ENCODE measurements at regions not wholly inside any gene's neighbourhood (a gene's known extent, or its start where the extent isn't known, plus 50 kb on each side); places are given as distances from the start of the nearest gene placed in this dataset.

DNA sequence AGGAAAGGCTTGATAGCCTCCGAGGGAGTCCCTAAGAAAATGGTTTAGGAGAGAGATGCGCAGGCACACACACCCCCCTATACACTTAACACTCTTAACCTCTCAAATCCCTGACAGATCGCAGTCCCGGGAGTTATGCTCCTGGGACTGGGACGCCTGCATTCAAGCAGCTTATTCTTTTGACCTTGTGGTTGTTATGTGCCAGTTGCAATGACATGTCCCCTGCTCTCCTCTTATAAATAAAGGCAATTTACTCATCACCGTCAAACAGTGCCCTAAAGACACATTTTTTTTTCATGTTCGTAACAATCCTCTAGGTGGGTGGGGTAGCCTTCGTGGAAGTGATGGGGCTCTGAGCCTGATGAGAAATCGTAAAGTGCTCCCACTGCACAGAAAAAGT, 162.2 kb downstream of the LRRC30 start:
- DNase-seq (ENCODE audit: low read depth): no peak
- TF ChIP-seq POLR2A (IDR thresholded peaks at IDR 0.05; ENCODE audit: extremely low read depth, insufficient read length) (no peak), MYC (IDR thresholded peaks at IDR 0.05; ENCODE audit: low read depth, low read length) (no peak)
- TF ChIP-seq, protein P1, sequence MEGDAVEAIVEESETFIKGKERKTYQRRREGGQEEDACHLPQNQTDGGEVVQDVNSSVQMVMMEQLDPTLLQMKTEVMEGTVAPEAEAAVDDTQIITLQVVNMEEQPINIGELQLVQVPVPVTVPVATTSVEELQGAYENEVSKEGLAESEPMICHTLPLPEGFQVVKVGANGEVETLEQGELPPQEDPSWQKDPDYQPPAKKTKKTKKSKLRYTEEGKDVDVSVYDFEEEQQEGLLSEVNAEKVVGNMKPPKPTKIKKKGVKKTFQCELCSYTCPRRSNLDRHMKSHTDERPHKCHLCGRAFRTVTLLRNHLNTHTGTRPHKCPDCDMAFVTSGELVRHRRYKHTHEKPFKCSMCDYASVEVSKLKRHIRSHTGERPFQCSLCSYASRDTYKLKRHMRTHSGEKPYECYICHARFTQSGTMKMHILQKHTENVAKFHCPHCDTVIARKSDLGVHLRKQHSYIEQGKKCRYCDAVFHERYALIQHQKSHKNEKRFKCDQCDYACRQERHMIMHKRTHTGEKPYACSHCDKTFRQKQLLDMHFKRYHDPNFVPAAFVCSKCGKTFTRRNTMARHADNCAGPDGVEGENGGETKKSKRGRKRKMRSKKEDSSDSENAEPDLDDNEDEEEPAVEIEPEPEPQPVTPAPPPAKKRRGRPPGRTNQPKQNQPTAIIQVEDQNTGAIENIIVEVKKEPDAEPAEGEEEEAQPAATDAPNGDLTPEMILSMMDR (IDR thresholded peaks at IDR 0.05; ENCODE audit: low read depth, low read length): no peak
- TF ChIP-seq, protein P2, sequence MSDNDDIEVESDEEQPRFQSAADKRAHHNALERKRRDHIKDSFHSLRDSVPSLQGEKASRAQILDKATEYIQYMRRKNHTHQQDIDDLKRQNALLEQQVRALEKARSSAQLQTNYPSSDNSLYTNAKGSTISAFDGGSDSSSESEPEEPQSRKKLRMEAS (IDR thresholded peaks at IDR 0.05; ENCODE audit: low read depth, low read length): no peak
- H3K4me3 ChIP-seq (ENCODE audit: low read depth, low read length): no peak overlapping the region

DNA sequence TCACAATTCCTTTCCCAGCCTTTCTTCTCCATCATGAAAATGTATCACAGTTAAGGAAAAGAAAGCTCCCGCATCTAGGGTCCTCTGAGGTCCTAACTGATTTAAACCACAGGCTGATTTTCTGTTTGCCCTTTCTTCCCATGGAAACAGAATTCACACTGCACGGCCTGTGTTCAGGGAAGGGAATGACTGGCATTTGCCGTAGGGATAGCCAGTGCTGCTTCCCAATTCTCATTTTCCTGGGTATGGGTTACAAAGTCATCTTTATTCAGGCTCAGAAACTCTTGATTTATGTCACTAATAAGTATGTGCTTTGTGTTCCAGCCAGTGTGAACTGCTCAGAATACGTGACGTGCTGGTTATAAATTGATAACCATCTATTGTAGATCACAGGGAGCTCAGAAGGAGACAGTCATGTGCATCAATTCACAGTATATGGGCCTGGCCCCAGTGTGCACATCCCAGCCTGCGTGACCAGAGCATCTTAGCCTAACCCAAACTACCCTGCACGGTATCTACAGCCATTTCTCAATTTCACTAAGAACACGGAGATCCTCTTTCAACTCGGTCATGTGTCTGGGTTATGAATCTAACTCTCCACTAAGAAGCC, 163.3 kb downstream of the LRRC30 start:
- DNase-seq (ENCODE audit: low read depth): no peak

DNA sequence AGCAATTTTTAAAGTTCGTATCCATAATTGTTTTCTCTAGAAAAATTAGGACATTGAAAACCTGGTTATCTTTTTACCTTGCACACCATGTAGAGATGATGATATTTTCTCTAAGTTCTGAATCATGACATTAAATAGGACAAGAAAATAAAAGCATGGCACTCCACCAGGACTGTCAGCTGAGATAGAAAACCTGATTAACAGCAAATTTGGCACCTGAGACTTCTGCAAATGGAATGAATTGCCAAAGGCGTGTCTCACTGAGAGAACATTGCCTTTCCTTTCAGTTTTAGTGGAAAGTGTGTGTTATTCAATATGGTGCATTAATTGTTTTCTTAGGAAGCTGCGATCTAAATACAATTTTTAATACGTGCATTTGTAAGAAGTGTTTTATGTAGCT, 164.7 kb downstream of the LRRC30 start:
- TF ChIP-seq, protein P2 (IDR thresholded peaks at IDR 0.05; ENCODE audit: low read depth, low read length): no peak
- TF ChIP-seq MYC (IDR thresholded peaks at IDR 0.05; ENCODE audit: low read depth, low read length) (no peak), POLR2A (IDR thresholded peaks at IDR 0.05; ENCODE audit: extremely low read depth, insufficient read length) (no peak)

More for the DNA sequence above, 163.3 kb downstream of the LRRC30 start:
- H3K4me3 ChIP-seq (ENCODE audit: low read depth, low read length): no peak overlapping the region
- TF ChIP-seq POLR2A (IDR thresholded peaks at IDR 0.05; ENCODE audit: extremely low read depth, insufficient read length) (no peak), MYC (IDR thresholded peaks at IDR 0.05; ENCODE audit: low read depth, low read length) (no peak)
- TF ChIP-seq, protein P2 (IDR thresholded peaks at IDR 0.05; ENCODE audit: low read depth, low read length): no peak
- TF ChIP-seq, protein P1 (IDR thresholded peaks at IDR 0.05; ENCODE audit: low read depth, low read length): no peak

DNA sequence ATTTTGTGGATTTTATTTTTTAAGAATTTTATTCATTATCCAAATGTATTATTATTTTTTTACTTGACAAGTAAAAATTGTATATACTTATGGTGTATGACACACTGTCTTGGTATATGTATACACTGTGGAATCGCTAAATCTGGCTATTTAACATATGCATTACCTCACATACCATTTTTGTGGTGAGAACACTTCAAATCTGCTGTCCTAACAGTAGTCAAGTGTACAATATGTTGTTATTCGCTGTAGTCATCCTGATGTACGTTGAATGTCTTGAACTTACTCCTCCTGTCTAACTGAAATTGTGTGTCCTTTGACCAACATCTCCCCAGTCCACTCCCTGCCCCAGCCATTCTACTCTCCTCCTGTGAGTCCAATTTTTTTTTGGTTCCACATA, 153.2 kb upstream of the PTPRM start:
- no peak overlapping the region for H3K4me3 ChIP-seq (ENCODE audit: low read depth, low read length)
- no peak for DNase-seq (ENCODE audit: low read depth)
- TF ChIP-seq, protein P2 (IDR thresholded peaks at IDR 0.05; ENCODE audit: low read depth, low read length): no peak
- TF ChIP-seq, protein P1 (IDR thresholded peaks at IDR 0.05; ENCODE audit: low read depth, low read length): no peak
- TF ChIP-seq MYC (IDR thresholded peaks at IDR 0.05; ENCODE audit: low read depth, low read length): no peak
- TF ChIP-seq POLR2A (IDR thresholded peaks at IDR 0.05; ENCODE audit: extremely low read depth, insufficient read length): no peak

More for the DNA sequence above, 164.7 kb downstream of the LRRC30 start:
- no peak for DNase-seq (ENCODE audit: low read depth)
- H3K4me3 ChIP-seq (ENCODE audit: low read depth, low read length): no peak overlapping the region

DNA sequence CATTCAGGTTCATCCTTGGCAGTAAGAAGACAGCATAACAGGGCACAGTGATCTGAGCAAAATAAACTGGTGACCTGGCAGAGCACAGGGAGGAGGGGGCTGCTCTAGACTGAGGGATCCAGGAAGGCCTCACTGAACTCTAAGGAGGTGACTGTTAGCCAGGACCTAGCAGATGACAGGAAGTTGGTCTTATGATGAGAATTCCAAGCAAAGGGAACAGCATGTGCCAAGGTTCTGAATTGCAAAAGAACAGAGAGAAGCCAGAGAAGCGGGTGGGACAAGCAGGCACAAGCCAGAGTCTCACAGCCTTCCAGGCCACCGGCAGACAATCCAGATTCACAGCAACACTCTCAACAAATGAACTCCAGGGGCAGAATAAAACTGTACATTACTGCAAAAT, 152.7 kb upstream of the PTPRM start:
- DNase-seq (ENCODE audit: low read depth): no peak
- TF ChIP-seq, protein P2 (IDR thresholded peaks at IDR 0.05; ENCODE audit: low read depth, low read length): no peak
- TF ChIP-seq, protein P1 (IDR thresholded peaks at IDR 0.05; ENCODE audit: low read depth, low read length): no peak

DNA sequence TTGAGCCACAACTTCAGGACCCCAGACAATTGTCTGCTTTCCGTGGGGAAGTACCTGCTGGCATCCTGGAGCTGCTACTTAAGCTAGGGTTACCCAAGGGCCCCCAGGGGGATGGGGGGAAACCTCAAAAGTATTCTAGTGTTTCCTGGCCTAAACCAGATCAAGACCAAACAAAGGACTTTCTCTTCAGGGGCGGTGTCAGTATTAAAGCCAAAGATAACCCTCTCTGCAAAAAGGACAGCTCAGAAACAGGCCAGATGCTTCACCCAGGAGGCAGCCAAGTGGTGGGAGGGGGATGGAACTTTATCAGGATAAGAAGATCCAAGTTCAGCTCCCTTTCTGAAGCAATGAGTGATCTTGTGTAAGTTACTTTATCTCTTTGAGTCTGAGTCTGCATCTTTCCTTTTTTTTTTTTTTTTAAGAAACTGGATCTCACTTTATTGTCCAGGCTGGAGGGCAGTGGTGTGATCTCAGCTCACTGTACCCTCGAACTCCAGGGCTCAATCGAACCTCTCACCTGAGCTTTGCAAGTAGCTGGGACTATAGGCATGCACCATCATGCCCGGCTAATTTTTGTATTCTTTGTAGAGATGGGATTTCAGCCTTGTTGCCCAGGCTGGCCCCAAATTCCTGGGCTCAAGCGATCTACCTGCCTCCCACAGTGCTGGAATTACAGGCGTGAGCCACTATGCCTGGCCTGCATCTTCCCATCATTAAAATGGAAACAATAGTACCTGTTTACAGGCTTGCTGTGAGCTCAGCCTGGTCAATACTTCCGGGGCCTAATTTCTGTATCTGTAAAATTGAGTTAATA, 151.8 kb upstream of the PTPRM start:
- no peak overlapping the region for H3K4me3 ChIP-seq (ENCODE audit: low read depth, low read length)
- TF ChIP-seq MYC (IDR thresholded peaks at IDR 0.05; ENCODE audit: low read depth, low read length): no peak
- TF ChIP-seq POLR2A (IDR thresholded peaks at IDR 0.05; ENCODE audit: extremely low read depth, insufficient read length): no peak
- TF ChIP-seq, protein P1 (IDR thresholded peaks at IDR 0.05; ENCODE audit: low read depth, low read length): no peak
- no peak for DNase-seq (ENCODE audit: low read depth)

More for the DNA sequence above, 152.7 kb upstream of the PTPRM start:
- no peak overlapping the region for H3K4me3 ChIP-seq (ENCODE audit: low read depth, low read length)
